HG02884 (cell line): ENCODE measurements at regions not wholly inside any gene's neighbourhood (a gene's known extent, or its start where the extent isn't known, plus 50 kb on each side); places are given as distances from the start of the nearest gene placed in this dataset.
A peak's percentile ranks its signal among the peaks of the same experiment; 100 is the strongest.
"Not testable (repeated sequence)": the region's sequence is repeated elsewhere in the genome, so short reads cannot be mapped to it uniquely, and the experiment has no call there.

Source experiments
- ATAC-seq: cut with Tn5 transposase; IDR thresholded peaks from one replicate; pipeline ENCODE4 v1.9.1; 2021; ENCODE audit warnings: mild to moderate bottlenecking, moderate library complexity; ENCODE audit not compliant: unreplicated experiment

DNA sequence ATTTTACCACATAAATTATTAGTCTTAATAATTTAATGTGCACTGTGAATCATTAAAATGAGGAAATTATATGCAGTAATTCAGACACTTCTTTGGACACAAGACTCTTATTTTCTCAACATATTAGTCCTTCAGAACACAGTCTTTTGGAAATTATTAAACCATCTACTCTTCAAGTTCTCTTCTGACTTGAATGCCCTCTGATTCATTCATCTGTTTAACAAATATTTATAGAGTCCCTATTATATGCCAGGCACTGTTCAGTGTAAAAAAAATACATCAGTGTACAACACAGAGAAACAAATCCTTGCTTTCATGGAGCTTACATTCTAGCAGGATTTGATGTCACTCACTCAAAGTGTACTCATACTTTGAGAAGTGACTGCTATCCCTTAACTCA is 163.4 kb upstream of the IL12B start:
- ATAC-seq, result no peak

DNA sequence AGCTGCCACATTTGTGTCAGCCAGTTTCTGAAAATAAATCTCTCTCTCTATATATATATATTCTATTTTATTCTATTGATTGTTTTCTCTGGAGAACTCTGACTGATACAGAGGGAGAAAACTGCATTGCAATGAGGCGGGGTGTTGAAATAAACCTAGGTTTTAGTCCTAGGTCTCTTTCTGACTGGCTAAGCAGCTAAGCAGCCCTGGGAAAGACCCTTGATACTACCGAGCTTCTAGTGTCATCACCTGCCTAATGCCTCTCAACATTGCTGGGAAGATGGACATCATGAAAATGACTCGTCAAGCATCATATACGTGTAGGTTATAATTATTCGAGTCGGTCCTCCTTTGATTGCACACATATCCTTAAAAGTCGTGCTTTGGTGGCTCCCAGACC is 166.5 kb upstream of the IL12B start:
- no peak for ATAC-seq

DNA sequence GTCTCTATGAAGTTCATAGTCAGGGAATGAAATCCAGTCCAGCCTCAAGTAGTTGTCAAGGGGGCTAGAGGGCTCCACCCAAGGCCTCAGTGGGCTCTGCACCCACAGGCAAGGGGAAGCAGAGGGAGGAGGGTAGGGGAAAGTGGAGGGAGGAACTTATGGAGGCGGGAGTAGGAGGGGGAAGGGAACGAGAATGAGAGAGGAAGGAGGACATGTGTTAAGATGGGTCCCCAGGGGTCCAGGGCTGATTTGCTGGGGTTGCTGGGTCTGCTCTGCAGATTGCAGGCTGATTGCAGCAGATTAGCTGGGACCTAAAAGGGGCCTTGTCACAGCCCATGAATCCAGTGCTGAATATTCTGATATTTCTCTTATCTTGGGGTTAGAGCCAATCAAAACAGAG is 166.9 kb upstream of the IL12B start:
- ATAC-seq, result no peak

DNA sequence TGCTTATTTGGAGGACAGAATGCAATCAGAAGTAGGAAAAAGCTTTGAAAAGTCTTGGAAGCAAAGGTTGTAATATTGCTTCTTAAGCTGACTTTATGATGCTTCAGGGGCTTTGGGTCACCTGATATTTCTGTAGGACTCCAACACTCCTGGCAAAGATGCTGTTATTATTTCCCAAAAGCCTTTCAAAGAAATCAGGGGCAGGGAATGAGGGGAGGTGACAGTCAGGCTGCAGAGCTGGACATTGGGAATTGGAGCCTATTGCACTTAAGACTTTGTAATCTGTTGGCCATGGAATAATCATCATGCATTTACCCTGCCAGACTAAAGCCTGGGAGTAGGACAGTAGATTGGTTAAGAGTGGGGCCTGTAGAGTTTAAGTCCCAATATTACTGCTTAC is 168.3 kb upstream of the IL12B start:
- no peak for ATAC-seq

DNA sequence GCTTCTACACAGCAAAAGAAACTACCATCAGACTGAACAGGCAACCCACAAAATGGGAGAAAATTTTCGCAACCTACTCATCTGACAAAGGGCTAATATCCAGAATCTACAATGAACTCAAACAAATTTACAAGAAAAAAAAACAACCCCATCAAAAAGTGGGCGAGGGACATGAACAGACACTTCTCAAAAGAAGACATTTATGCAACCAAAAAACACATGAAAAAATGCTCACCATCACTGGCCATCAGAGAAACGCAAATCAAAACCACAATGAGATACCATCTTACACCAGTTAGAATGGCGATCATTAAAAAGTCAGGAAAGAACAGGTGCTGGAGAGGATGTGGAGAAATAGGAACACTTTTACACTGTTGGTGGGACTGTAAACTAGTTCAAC is 171.8 kb upstream of the IL12B start:
- ATAC-seq, result not testable (repeated sequence)

DNA sequence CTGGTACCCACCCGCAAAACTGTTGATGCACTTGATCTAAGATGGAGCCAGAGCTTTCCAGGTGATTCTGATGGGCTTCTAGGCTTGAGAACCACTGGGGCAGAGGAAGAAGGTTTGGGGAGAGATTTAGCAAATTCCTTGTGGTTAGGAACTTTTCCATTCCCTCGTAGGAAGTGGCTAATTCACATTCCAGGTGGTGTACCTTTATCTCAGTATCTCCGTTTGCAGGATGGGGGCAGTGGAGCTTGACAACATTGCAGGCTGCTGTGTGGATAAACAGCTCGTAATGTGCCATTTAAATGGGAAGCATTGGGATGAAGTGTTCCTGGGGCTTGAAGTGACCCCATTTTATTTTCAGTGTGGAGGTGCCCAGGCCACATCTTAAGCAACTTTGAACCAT is 172.9 kb upstream of the IL12B start:
- no peak for ATAC-seq

DNA sequence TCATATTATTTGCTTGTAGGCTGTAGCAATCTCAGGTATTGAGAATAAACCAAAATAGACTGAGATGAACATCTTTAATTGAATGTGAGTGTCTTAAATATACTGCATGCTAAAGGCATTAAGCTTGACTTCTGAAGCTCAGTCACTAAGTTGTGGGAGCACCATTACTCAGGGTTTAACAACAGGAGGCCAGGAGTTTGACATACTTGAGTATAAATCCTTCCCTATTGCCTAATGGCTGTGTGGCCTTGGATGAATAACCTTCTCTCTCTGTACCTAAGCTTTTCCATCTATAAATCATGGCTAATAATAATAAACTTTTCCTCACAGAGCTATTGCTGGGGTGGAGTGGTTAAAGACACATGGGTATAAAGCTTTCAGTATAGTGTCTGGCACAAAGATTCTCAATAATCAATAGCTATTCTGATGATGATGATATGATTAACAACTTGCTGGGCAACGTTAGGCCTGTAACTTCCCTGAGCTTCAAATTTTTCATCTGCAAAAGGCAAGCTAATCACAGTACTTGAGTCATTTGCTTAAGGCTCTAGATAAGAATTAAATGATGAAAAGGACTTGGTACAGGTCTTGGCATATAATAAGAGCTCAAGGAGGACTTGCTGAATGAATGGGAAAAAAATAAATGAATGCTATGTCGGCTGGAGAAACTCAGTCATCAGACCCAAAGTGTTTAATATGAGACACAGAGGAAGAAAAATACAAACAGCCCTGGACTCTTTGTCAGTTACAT is 174.0 kb upstream of the IL12B start:
- no peak for ATAC-seq

DNA sequence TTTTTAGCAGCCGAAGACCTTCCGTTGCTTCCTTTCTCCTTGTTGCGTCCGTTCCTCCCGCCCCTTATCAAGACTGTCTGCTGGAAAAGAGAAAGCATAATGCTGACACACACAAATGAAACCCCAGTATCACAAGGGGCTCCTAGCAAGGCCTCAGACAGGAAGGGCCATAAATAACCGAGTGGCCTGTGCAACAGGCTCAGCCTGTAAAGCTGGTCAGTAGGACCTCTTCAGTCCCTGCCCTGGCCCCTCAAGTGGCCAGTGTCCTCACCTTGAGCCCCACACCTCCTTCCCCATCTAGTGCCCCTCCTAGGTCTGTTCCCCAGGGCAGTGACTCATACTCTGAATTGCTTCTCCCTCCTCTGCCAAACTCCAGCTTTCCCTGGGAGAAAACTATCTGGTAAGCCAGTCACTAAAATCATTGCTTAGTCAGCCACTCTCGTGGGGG is 174.6 kb upstream of the IL12B start:
- no peak for ATAC-seq

DNA sequence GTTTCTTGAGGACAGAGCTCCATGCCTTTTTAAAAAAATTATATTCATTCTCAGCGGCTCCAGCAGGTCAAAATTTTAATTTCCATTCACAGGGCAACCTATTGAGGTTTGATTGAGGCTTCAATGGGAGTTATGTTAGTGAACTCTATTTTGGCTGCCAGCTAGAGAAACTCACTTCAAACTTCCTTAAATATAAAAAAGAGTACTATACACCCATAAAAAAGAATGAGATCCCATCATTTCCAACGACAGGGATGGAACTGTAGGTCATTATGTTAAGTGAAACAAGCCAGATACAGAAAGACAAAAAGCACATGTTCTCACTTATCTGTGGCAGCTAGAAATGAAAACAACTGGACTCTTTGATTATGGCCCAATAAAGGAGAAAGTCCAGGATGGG is 176.8 kb upstream of the IL12B start:
- ATAC-seq, result no peak

DNA sequence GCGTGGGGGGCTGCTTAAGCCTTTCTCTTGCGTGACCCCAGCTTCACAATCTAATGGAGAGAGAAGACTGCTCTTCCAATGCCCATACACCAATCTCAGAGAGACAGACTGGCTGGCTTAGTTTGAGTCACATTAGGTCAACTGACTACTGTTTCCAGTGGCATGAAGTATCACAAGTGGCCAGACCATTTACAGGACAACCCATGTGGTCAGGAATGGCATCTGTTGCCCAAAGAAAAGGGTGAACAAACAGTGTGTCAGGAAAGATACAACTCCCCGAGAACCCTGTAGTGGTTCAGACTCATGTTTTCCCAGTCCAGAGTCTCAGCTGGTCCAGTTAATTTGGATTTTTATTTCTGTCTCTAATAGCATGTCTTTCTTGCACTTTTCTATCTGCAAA is 177.4 kb upstream of the IL12B start:
- no peak for ATAC-seq

DNA sequence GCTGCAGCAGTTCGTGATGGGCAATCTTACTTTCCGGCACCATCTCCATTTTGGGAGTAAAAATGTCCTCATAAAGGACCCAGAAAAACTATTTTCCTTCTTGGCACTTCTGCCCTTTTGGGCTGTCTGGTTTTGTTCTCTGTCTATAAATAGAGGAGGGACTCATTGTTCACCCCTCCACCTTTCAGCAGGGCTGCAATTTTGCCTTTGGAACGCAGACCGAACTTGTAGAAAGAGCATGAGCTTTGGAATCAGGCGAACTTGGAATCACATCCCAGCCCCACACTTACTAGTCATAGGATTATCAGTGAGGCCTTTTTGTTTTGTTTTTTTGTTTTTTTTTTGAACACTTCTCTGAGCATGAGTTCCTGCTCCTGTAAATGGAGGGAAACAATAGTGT is 178.1 kb upstream of the IL12B start:
- no peak for ATAC-seq

DNA sequence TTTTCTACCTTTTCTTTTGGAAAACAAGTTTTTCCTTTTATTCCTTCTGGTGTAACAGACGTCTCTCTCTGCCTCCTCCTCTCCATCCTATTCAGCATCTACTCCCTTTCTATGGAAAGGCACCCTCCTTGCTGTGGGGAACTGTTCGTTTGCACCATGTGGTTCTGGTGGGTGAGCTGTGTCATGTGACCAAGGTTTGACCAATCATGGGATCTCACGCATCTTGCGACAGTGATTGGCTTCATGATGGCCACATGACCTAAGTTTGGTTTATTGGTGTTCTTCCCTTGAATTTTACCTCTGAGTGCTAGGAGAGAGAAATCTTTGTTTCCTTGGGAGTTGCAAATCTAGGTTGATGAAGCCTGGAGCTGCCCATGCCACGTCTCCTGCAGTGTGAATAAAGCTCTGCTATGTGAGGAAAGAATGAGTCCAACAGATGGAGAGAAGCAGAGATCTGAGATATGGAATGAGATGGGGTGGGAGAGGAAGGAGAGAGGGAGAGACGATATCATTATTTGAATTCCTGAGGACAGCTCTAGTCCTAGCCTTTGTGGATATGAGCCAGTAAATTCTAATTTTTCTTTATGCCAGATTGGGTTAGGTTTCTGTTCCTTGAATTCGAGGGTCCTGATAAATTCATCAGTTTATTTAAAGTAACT is 178.8 kb upstream of the IL12B start:
- ATAC-seq, result no peak

DNA sequence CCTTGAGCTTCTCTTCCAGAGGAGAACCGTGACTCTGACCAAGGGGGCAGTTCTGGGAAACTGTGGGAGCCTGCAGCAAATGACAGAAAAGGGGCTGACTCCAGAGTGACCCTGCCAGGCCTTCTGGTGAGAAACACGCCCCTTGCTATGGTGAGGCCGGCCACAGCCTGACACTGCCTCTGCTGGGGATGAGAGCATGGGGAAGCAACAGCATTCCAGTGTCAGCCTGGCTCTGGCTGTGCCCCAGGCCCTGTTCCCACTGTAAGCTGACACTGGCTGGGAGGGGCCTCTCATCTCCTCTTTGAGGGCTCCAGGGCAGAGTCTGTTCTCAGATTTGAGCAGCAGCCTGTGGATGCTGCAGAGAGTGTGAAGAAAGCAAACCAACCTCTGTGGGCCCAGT is 180.0 kb upstream of the IL12B start:
- ATAC-seq, result no peak

DNA sequence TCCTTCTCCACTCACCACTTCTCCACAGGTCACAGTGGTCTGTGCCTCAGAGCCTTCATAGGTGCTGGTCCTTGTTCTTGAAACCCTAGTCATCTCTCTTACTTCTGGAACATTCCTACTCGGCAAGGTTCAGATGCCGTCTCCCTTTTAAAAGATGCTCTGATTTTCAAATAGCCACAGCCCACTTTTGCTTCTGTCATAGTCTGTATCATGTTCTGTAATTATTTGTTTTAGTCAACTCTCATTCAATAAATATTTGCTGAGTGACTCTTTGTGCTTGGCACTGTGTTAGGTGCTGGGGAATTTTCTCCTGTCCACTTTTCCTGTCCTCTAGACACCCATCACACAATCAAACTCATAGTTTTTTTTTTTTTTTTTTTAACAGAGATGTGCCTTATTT is 181.3 kb upstream of the IL12B start:
- no peak for ATAC-seq

DNA sequence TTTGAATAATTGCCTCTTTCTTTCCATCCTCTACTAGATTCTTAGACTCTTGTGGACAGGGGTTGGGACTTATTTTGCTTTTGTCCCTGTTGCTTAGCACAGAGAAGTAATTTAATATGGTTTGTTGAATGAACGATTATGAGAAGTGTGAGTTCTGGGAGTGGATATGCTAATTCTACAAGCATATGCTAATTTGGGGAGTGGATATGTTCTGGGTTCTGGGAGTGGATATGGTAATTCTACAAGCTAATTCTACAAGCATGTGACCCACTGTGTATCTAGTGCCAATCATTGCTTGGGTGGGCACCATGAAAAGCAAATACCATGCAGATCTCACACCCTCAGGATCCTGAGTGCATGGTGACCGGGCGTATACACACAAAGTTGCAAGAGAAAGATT is 181.8 kb upstream of the IL12B start:
- no peak for ATAC-seq

DNA sequence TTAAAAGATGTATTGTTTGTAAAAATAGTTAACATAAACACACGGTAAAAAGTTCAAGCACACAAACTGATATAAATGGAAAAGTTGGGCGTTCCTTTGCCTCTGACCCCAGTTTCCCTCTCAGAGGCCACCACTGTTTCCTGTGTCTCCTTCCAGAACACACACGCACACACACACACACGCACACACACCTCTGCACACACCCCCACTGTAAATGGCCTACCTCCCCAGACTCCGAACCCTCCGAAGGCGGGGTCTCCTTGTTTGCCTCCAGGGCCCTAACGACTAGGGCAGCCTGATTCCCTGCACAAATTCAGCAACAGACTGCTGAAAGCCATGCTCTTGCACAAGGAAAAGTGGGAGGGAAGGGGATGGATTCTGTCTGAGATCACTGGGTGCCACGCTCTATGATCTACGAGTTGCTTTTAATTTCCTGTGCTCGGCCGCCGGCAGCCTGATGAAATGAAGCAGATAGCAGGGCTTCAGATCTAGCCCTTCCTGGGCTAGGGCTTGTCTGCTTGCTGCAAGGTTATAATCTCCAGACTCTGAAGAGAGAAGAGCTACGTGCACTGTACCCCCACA is 184.0 kb upstream of the IL12B start:
- ATAC-seq, result no peak

DNA sequence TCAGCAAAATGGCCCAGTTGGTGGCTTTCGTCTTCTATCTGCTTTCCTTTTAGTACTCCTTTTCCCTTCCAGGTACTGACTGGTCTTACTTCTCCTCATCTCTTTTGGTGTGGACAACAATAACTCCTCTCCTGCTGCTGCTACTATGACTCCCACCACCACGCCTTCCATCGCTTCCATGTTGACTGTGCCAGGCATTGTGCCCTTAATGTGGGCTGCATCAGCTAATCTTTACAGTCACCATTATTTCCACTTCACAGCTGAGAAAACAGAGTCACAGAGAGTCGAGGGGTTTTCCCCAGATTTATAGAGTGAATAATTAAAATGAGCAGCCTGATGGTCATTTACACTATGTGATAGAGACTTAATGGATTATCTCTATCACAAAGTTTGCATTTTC is 184.9 kb upstream of the IL12B start:
- no peak for ATAC-seq

DNA sequence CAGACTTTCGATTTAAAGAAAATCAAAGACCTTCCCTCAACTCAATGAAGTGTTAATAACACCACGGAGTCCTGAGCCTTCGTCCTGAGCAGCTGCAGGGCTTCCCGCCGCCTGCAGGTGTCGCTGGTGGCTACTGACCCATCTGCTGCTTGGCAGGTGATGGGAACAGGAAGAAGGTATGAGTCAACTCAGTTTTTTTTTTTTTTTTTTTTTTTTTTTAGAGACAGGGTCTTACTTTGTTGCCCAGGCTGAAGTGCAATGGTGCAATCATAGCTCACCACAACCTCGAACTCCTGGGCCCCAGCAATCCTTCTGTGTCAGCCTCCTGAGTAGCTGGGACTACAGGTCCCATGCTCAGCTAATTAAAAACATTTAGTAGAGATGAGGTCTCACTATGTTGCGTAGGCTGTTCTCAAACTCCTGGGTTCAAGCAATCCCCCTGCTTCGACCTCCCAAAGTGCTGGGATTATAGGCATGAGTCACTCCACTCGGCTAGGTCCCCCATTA is 185.7 kb upstream of the IL12B start:
- peak; percentile 94 for ATAC-seq

DNA sequence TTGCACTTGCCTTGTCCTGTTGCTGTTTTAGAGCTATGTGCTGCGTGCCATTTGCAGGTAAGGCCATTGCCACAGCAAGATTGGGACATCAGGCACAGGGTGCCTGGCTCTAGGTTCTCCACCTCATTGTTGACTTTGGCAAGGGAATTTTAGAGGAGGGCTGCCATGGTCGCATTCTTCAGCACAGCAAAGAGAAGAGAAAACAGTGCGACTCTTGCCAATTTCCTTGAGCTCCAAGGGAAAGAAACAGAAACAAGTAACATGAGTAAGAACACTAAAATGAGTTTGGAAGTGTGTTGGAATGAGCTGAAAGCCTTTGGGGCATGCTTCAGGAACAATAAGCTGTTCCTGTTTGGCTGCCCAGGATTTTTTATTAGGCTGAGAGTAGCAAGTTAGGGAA is 188.1 kb upstream of the IL12B start:
- no peak for ATAC-seq

DNA sequence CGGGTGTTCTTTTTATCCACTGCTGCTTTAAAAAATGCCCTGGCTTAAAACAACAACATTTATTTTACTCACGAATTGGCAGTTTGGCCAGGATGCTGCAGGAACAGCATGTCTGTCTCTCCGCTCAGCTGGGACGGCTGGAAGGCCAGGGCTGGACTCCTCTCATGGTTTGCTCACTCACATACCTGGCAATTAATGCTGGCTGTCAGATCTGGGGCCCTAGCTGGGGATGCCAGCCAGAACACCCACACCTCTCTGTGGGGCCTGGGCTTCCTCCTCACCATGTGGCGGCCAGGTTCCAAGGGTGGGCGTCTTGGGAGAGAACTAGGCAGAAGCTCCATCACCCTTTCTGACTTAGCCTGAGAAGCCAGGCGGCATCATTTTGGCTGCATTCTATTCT is 189.1 kb upstream of the IL12B start:
- no peak for ATAC-seq

DNA sequence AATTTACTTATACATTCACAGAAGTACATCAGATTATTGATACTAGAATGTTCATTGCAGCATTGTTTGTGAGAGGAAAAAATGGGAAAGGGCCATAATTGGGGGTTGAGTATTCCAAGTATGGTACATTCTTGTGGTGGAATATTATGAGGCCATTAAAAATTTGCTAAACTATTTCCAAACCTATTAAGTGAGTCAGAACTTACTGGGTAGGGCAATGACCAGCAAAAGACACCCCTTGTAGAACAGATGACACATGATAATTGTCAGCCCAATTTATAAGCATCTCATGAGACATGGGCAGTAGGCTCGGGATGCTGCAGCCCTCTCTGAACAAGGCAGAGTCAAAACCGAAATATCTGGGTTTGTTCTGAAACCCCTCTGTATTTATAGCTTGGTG is 192.6 kb upstream of the IL12B start:
- no peak for ATAC-seq

DNA sequence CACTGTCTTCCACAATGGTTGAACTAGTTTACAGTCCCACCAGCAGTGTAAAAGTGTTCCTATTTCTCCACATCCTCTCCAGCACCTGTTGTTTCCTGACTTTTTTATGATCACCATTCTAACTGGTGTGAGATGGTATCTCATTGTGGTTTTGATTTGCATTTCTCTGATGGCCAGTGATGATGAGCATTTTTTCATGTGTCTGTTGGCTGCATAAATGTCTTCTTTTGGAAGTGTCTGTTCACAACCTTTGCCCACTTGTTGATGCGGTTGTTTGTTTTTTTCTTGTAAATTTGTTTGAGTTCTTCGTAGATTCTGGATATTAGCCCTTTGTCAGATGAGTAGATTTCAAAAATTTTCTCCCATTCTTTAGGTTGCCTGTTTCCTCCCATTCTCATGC is 194.0 kb upstream of the IL12B start:
- not testable (repeated sequence) for ATAC-seq
